ENCODE measurements at regions not wholly inside any gene's neighbourhood (a gene's known extent, or its start where the extent isn't known, plus 50 kb on each side); places are given as distances from the start of the nearest gene placed in this dataset.

DNA sequence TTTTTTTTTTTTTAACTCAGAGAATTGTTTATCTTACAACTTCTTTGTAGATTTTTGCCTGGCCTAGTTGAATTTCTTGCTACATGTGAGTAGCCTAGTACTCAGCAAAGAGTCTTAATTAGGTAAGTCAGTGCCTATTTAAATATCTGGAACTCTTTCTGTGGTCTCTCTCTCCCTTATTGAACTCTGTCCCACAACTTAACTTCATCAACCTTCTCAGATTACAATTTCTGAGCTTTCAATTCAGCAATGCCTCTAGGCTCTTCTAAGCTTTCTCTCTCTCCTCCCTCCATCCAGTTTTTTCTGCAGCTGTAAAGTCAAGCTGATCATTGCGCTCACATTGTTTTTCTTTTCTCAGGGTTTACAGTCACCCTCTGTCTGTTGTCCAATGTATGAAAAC, 517.6 kb upstream of the ROBO1 start:
- Histone ChIP-seq H3K27ac (no peak overlapping the region), H3K4me1 (no peaks in the 10 kb centered on the region), H3K27me3 (no peaks in the 10 kb centered on the region), H3K9me3 (no peaks in the 10 kb centered on the region), H3K4me3 (no peak overlapping the region), H3K36me3 (no peaks in the 10 kb centered on the region)
- WGBS, 2 donors (ENCODE audit: low coverage in 1 of 2): 59% methylated on average over 1 of the region's 1 CpG; no CpG with 5 or more reads in 1 of the 2 donors
- TF ChIP-seq POLR2A (IDR thresholded peaks at IDR 0.05) (no peak), POLR2AphosphoS5 (IDR thresholded peaks at IDR 0.05) (no peak), EP300 (IDR thresholded peaks at IDR 0.05) (no peak)
- TF ChIP-seq, protein P1, sequence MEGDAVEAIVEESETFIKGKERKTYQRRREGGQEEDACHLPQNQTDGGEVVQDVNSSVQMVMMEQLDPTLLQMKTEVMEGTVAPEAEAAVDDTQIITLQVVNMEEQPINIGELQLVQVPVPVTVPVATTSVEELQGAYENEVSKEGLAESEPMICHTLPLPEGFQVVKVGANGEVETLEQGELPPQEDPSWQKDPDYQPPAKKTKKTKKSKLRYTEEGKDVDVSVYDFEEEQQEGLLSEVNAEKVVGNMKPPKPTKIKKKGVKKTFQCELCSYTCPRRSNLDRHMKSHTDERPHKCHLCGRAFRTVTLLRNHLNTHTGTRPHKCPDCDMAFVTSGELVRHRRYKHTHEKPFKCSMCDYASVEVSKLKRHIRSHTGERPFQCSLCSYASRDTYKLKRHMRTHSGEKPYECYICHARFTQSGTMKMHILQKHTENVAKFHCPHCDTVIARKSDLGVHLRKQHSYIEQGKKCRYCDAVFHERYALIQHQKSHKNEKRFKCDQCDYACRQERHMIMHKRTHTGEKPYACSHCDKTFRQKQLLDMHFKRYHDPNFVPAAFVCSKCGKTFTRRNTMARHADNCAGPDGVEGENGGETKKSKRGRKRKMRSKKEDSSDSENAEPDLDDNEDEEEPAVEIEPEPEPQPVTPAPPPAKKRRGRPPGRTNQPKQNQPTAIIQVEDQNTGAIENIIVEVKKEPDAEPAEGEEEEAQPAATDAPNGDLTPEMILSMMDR (IDR thresholded peaks at IDR 0.05): no peak
- ATAC-seq: no peak

DNA sequence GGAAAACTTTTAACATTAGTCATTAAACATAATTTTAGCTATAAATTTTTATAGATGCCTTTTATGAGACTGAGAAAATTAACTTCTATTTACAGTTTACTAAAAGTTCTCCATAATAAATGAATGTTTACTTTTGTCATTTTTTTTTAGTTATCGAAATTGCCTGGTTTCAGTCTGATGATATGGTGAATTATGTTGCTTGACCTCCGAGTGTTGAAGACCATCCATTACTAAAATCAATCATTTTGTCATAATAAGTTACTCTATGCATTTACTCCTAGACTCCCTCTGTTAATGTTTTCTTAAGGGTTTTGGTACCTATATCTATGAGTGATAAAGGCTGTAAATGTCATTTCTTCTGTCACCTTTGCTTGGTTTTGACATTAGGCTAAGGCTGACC, 516.0 kb upstream of the ROBO1 start:
- H3K9me3 ChIP-seq: no peaks in the 10 kb centered on the region
- TF ChIP-seq, protein P1 (IDR thresholded peaks at IDR 0.05): no peak

DNA sequence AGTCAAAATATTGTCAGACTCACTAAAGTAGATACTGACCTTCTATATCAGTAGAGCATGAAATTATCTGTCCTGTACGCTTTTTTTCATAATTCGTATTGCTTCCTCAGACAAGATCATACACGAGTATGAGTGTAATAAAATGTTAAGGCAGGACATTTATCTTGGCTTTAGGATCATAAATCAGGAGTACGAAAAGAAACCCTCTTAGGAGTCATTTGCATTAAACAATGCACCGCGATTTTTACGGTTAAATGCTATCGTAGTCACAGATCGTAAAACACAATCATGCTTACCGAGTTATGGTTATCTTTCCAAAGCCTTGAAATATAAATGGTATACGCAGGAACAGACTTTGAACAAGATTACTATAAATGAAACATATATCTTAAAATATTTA, 510.3 kb upstream of the ROBO1 start:
- TF ChIP-seq POLR2A (IDR thresholded peaks at IDR 0.05): no peak
- 86 to 89% methylated on average over 11 of the region's 11 CpGs for WGBS, 2 donors (ENCODE audit: low coverage in 1 of 2)
- no peaks in the 10 kb centered on the region for H3K4me1 ChIP-seq
- H3K9me3 ChIP-seq: no peaks in the 10 kb centered on the region
- no peak overlapping the region for H3K27ac ChIP-seq
- no peaks in the 10 kb centered on the region for H3K27me3 ChIP-seq
- no peaks in the 10 kb centered on the region for H3K36me3 ChIP-seq
- H3K4me3 ChIP-seq: no peak overlapping the region
- ATAC-seq: no peak

More for the DNA sequence above, 516.0 kb upstream of the ROBO1 start:
- Histone ChIP-seq H3K4me1 (no peaks in the 10 kb centered on the region), H3K27me3 (no peaks in the 10 kb centered on the region), H3K4me3 (no peak overlapping the region), H3K27ac (no peak overlapping the region), H3K36me3 (no peaks in the 10 kb centered on the region)
- no peak for ATAC-seq
- 28 to 30% methylated on average over 2 of the region's 2 CpGs for WGBS, 2 donors (ENCODE audit: low coverage in 1 of 2)

DNA sequence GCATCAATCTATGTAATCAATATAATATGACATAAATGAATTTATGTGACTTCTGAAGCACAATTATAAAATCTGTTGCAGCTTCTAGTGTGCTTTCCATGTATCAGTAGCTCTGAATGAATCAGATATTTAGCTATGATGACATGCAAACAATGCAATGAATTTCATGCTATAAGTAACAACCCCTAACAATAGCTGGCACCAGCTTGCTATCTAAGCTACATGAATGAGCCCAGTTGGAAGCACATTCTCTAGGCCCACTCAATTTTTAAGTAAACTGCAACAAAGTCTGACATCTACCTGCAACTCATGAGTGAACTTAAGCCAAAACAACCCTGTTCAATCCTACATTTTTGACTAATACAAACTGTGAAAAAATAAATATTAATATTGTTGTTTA, 507.3 kb upstream of the ROBO1 start:
- Histone ChIP-seq H3K4me3 (no peak overlapping the region), H3K27me3 (no peaks in the 10 kb centered on the region), H3K4me1 (no peaks in the 10 kb centered on the region), H3K9me3 (no peaks in the 10 kb centered on the region), H3K27ac (no peak overlapping the region), H3K36me3 (no peaks in the 10 kb centered on the region)
- TF ChIP-seq POLR2A (IDR thresholded peaks at IDR 0.05): no peak
- TF ChIP-seq EP300 (IDR thresholded peaks at IDR 0.05): no peak
- TF ChIP-seq, protein P1 (IDR thresholded peaks at IDR 0.05): no peak
- TF ChIP-seq POLR2AphosphoS5 (IDR thresholded peaks at IDR 0.05): no peak
- no peak for ATAC-seq

DNA sequence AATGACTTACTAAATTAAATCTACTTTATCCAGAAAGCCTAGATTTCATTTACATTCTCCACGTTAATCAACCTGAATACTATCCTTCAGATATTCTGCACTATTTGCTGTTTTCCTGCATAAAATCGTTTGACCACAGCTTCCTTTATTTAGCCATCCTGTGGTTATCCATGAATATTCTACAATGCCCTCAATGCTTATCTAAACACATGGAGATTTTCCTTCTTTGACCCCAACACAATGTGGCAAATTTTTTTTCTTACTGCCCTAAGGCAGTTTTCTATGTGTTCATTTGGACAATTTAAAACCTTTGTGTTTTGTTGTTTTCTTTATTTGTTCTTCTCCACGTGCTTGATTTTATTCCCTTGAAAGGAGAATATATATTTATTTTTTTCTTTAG, 495.5 kb upstream of the ROBO1 start:
- no peaks in the 10 kb centered on the region for H3K27me3 ChIP-seq
- H3K36me3 ChIP-seq: no peaks in the 10 kb centered on the region
- H3K4me3 ChIP-seq: no peak overlapping the region
- H3K9me3 ChIP-seq: no peaks in the 10 kb centered on the region
- no peak overlapping the region for H3K27ac ChIP-seq
- ATAC-seq: no peak
- WGBS, 2 donors (ENCODE audit: low coverage in 1 of 2): 50 to 54% methylated on average over 3 of the region's 3 CpGs
- H3K4me1 ChIP-seq: no peaks in the 10 kb centered on the region
- TF ChIP-seq POLR2A (IDR thresholded peaks at IDR 0.05) (no peak), POLR2AphosphoS5 (IDR thresholded peaks at IDR 0.05) (no peak), EP300 (IDR thresholded peaks at IDR 0.05) (no peak)
- TF ChIP-seq, protein P1 (IDR thresholded peaks at IDR 0.05): no peak

DNA sequence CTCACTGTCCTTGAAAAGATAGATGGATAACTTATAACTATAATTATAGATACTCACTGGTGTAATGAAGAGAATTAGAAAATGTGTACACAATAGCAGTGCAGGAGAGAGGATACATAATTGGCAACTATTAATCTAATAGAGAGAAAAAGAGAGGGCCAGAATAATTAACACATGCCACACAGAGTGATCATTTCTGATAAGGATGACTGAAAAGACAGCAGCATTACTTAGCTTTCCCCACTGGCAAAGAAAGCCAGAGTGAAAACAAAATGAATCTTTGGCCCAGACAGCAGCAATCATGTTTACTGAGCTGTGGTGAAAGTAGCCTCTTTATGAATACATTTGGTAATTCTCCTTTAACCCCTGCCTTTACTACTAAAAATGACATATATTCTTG, 493.3 kb upstream of the ROBO1 start:
- no peak for ATAC-seq
- H3K36me3 ChIP-seq: no peaks in the 10 kb centered on the region

More for the DNA sequence above, 493.3 kb upstream of the ROBO1 start:
- H3K4me1 ChIP-seq: no peaks in the 10 kb centered on the region
- H3K27me3 ChIP-seq: no peaks in the 10 kb centered on the region
- H3K9me3 ChIP-seq: no peaks in the 10 kb centered on the region
- TF ChIP-seq POLR2A (IDR thresholded peaks at IDR 0.05) (no peak), EP300 (IDR thresholded peaks at IDR 0.05) (no peak), POLR2AphosphoS5 (IDR thresholded peaks at IDR 0.05) (no peak)
- TF ChIP-seq, protein P1 (IDR thresholded peaks at IDR 0.05): no peak
- H3K27ac ChIP-seq: no peak overlapping the region
- no peak overlapping the region for H3K4me3 ChIP-seq

Measured in gastroesophageal sphincter (tissue), 4 donors.